NCI-H345 treated with DMSO at 0.1 percent for 48 hours (cell line): ENCODE measurements at regions not wholly inside any gene's neighbourhood (a gene's known extent, or its start where the extent isn't known, plus 50 kb on each side); places are given as distances from the start of the nearest gene placed in this dataset.

Experiments
- DNase-seq: peaks from one replicate; lab custom pipeline; 2025; ENCODE audit not compliant: unreplicated experiment; lab: John Stamatoyannopoulos, UW

- no peak for DNase-seq
Measured at GRCh38 chr14:55929136-55929535, 189.1 kb upstream of the PELI2 start.

DNA sequence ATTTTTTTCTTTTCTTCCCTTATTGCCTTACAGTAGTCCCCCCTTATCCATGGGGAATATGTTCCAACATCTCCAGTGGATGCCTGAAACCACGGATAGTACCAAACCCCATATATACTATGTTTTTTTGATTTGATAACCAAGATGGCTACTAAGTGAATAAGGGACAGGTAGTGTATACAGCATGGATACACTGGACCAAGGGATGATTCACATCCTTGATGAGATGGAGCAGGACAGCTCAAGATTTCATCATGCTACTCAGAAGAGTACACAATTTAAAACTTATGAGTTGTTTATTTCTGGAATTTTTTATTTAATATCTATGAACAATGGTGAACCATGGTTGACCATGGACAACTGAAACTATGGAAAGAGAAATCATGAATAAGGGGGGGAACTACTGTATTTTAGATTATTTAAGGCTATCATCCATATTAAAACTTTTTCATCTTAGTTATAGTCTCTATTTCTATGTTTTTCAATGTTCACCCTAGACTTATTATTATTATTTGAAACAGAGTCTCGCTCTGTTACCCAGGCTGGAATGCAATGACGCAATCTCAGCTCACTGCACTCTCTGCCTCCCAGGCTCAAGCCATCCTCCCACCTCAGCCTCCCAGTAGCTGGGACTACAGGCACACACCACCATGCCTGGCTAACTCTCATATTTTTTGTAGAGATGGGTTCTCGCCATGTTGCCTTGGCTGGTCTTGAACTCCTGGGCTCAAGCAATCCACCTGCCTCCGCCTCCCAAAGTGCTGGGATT is 188.0 kb upstream of the PELI2 start:
- no peak for DNase-seq

DNA sequence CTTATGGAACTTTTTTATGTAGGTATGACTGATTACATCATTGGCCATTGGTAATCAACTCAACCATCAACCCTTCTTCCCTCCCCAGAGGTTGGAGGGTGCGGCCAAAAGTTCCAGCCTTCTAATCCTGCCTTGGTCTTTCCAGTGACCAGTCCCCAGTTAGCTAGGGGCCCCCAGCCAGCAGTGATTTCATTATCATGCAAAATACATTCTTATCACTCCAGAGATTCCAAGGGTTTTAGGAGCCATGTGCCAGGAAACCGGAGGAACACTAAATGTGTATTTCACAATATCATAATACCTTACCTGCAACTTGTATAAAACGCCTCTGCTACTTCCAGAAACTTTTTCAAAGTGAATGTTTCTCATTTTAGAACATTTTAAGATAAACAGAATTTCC is 181.5 kb upstream of the PELI2 start:
- no peak for DNase-seq

DNA sequence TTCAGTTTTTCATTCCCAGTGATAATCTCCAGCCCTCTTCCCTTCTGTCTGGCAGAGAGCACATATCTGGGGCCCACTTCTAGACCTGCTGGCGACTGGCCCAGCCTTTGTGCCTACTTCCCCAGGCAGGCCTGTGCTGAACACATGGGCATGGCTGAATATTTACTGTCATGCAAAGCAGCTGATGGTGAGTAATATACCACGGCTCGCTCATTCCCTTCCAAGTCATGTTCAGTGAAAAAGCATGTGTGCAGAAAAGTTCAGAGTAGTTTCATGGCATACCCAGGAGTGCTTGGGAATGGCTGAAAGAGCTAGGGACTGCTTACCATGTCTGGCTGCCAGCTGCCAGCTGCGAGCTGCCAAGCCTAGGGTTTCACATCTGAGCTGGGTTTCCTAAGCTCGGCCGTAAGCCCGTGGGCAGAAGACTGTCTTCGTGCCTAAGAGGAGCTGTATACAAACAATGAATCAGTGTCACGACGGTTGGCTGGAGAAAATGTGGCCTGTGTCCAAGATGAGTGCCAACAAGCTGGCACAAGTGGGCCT is 179.9 kb upstream of the PELI2 start:
- no peak for DNase-seq

- DNase-seq = no peak
Measured at GRCh38 chr14:55942076-55942654, 176.0 kb upstream of the PELI2 start.

GRCh38 chr14:55942826-55943225 is 175.4 kb upstream of the PELI2 start:
- no peak for DNase-seq

GRCh38 chr14:55944757-55945156 is 173.5 kb upstream of the PELI2 start:
- no peak for DNase-seq

GRCh38 chr14:55946231-55946630 is 172.0 kb upstream of the PELI2 start:
- DNase-seq = no peak

- DNase-seq = no peak
Measured at GRCh38 chr14:55948399-55948798, 169.8 kb upstream of the PELI2 start.

GRCh38 chr14:55949708-55950107 is 168.5 kb upstream of the PELI2 start:
- no peak for DNase-seq

DNA sequence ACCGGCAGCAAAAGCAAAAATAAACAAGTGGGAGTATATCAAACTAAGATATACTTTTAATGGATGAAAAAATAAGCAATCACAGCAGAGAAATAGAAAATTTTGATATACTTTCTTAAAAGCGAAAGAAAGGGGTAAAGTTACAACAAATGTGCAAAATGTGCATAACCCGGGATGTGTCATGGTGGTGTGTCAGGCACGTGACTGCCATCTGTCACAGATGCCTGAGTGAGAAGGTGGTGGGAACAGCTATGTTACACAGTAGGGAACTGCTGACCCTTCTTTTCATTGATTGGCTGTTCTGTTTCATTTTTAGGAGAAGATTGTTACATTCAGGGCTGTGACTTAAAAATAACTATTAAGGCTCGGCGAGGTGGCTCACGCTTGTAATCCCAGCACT is 168.1 kb upstream of the PELI2 start:
- no peak for DNase-seq

- DNase-seq = no peak
Measured at GRCh38 chr14:55951341-55952206, 166.6 kb upstream of the PELI2 start.

DNA sequence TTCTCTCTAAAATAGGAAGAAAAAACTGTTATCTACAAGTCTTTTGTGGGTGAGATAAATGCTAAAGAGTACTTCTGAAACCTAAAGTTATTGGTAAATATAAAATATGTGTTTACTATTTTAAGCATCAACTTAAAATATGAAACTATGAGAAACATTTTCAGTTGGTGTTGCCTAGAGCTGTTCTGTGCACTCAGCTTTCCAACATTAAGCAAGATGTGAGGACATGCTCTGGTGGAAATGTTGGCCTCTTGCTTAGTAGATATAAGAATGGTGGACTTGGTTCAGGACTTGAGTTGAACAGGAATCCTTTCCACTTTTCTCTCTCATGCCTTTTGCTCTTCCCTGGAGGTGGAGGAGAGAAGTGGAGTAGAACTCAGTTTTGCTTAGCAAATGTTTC is 164.1 kb upstream of the PELI2 start:
- no peak for DNase-seq

DNA sequence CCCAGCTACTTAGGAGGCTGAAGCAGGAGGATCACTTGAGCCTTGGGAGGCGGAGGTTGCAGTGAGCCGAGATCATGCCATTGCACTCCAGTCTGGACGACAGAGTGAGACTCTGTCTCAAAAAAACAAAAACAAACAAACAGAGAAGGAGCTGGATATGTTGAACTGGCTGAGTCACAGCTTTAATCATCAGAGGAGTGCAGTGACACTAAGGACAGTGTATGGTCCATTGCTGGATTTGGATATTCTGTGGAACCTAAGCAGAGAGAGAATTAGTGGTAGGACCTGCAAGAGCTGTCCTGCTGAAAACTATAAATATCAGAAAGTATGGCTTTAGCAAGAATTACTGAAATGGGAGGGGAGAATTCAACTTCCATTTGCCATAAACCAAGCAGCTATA is 163.0 kb upstream of the PELI2 start:
- no peak for DNase-seq

- DNase-seq = no peak
Measured at GRCh38 chr14:55957950-55958349, 160.3 kb upstream of the PELI2 start.

GRCh38 chr14:55963295-55963694 is 154.9 kb upstream of the PELI2 start:
- DNase-seq = no peak

GRCh38 chr14:55964091-55964490 is 154.1 kb upstream of the PELI2 start:
- no peak for DNase-seq

DNA sequence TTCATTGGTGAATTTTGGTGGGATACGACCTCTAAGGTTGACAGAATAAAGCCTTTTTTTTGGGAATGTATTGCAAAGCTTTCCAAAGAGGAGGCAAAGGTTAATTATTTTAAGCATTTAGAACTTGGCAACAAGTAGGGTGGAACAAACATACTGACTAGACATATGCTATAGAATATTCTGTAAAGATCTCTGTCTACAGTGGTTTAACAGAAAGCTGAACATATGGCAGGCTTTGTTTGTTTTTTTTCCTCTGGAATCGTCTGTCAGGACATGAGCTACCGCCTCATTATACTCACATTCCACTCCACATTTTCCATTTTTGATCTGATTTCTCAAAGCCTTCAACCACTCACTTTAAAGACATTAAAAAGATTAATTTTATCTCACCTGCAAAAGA is 153.4 kb upstream of the PELI2 start:
- no peak for DNase-seq

DNA sequence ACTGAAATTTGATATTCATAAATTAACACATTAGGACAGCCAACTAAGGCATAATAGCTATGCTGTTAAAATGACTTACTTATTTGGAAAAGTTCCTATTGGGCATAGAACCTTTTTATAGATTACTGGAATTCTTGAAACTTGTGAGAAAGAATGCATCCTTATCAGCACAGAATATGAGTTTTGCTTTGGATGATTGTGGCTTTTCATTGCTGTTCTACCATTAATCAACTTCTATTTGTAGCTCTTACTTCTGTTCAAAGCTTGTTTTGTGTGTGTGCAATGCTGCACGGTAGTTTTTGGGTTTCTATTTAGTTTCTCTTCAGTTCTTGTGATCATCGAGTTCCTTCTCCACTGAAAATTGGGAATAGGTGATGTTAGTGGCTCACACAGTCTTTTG is 152.4 kb upstream of the PELI2 start:
- no peak for DNase-seq

DNA sequence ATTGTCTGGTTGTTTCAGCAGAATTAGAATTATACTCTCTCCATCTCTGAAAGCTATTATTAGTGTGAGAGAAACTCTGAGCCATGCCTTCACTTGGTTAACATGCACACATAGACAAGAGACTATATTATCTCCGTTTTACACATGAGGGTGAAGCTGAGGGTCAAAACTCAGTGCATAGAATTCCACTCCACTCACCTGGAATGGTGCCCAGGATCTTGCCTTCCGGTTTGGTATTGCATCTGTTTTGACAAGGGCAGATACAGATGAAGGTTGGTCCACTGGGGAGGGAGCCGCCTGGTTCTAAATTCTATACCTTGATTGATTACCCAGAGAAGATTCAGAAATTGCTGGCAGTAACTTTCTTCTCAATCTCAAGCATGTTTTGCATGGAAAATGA is 149.5 kb upstream of the PELI2 start:
- DNase-seq = no peak

- DNase-seq = no peak
Measured at GRCh38 chr14:55973285-55973800, 144.9 kb upstream of the PELI2 start.
